Germinal center (tissue), 1 donor: ENCODE measurements at regions not wholly inside any gene's neighbourhood (a gene's known extent, or its start where the extent isn't known, plus 50 kb on each side); places are given as distances from the start of the nearest gene placed in this dataset.
"Not testable (repeated sequence)": the region's sequence is repeated elsewhere in the genome, so short reads cannot be mapped to it uniquely, and the experiment has no call there.

Experiments
- DNase-seq: peaks from one replicate; pipeline ENCODE4 v3.0.0; 2012; ENCODE audit warnings: mixed read lengths, low spot score

GRCh38 chr10:65787571-65787970, 1138.3 kb upstream of the LRRTM3 start:
- no peak for DNase-seq

- DNase-seq: no peak
These were observed 1137.6 kb upstream of the LRRTM3 start for GRCh38 chr10:65788271-65788670.

- DNase-seq: no peak
These were observed 1133.9 kb upstream of the LRRTM3 start for GRCh38 chr10:65791979-65792378.

GRCh38 chr10:65793738-65794425, 1132.0 kb upstream of the LRRTM3 start:
- no peak for DNase-seq

GRCh38 chr10:65794861-65795260, 1131.0 kb upstream of the LRRTM3 start:
- DNase-seq: not testable (repeated sequence)

- DNase-seq: no peak
These were observed 1129.4 kb upstream of the LRRTM3 start for GRCh38 chr10:65796472-65796871.

GRCh38 chr10:65798133-65798532, 1127.7 kb upstream of the LRRTM3 start:
- DNase-seq: no peak

GRCh38 chr10:65802391-65802790, 1123.4 kb upstream of the LRRTM3 start:
- DNase-seq: no peak

- DNase-seq: no peak
These were observed 1120.3 kb upstream of the LRRTM3 start for GRCh38 chr10:65805511-65805910.

- no peak for DNase-seq
These were observed 1119.8 kb upstream of the LRRTM3 start for GRCh38 chr10:65805993-65806392.

- no peak for DNase-seq
These were observed 1117.0 kb upstream of the LRRTM3 start for GRCh38 chr10:65808687-65809333.

GRCh38 chr10:65811931-65812525, 1113.8 kb upstream of the LRRTM3 start:
- DNase-seq: no peak

GRCh38 chr10:65816536-65816935, 1109.3 kb upstream of the LRRTM3 start:
- DNase-seq: no peak

GRCh38 chr10:65818990-65819389, 1106.8 kb upstream of the LRRTM3 start:
- DNase-seq: no peak

- DNase-seq: no peak
These were observed 1098.5 kb upstream of the LRRTM3 start for GRCh38 chr10:65827359-65827758.

- DNase-seq: no peak
These were observed 1087.0 kb upstream of the LRRTM3 start for GRCh38 chr10:65838811-65839210.

- DNase-seq: no peak
These were observed 1082.6 kb upstream of the LRRTM3 start for GRCh38 chr10:65843203-65843602.

- DNase-seq: no peak
These were observed 1079.9 kb upstream of the LRRTM3 start for GRCh38 chr10:65845916-65846315.

GRCh38 chr10:65846541-65846940, 1079.3 kb upstream of the LRRTM3 start:
- DNase-seq: no peak

GRCh38 chr10:65846949-65847348, 1078.9 kb upstream of the LRRTM3 start:
- no peak for DNase-seq

GRCh38 chr10:65847436-65848230, 1078.2 kb upstream of the LRRTM3 start:
- no peak for DNase-seq

- no peak for DNase-seq
These were observed 1067.0 kb upstream of the LRRTM3 start for GRCh38 chr10:65858841-65859240.

GRCh38 chr10:65861249-65861648, 1064.6 kb upstream of the LRRTM3 start:
- no peak for DNase-seq
